ENCODE measurements at regions not wholly inside any gene's neighbourhood (a gene's known extent, or its start where the extent isn't known, plus 50 kb on each side); places are given as distances from the start of the nearest gene placed in this dataset.

DNA sequence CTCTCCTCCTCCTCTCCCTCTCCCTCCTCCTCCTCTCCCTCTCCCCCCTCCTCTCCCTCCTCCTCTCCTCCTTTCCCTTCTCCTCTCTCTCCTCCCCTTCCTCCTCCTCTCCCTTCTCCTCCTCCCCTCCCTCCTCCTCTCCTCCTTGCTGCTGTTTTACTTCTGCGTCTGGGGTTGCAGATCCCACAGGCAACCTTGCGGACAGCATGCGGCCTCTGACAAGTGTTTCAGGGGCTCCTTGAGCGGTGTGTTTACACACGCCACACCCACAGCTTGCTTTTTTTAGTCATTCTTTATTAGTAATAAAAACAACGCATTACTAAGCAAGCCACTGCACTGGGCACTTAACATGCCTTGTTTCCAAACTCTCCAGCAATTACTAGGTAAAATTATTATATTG is 81.9 kb downstream of the TFAP2C start:
- no peaks in the 10 kb centered on the region for H4K20me1 ChIP-seq (ENCODE audit: insufficient read depth, low read length)
- H3K4me1 ChIP-seq (ENCODE audit: insufficient read depth, low read length, severe bottlenecking), result no peaks in the 10 kb centered on the region
- no peak for TF ChIP-seq EZH2 (IDR thresholded peaks at IDR 0.05; ENCODE audit: borderline replicate concordance, low read length)
- TF ChIP-seq, protein P1, sequence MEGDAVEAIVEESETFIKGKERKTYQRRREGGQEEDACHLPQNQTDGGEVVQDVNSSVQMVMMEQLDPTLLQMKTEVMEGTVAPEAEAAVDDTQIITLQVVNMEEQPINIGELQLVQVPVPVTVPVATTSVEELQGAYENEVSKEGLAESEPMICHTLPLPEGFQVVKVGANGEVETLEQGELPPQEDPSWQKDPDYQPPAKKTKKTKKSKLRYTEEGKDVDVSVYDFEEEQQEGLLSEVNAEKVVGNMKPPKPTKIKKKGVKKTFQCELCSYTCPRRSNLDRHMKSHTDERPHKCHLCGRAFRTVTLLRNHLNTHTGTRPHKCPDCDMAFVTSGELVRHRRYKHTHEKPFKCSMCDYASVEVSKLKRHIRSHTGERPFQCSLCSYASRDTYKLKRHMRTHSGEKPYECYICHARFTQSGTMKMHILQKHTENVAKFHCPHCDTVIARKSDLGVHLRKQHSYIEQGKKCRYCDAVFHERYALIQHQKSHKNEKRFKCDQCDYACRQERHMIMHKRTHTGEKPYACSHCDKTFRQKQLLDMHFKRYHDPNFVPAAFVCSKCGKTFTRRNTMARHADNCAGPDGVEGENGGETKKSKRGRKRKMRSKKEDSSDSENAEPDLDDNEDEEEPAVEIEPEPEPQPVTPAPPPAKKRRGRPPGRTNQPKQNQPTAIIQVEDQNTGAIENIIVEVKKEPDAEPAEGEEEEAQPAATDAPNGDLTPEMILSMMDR (IDR thresholded peaks at IDR 0.05; ENCODE audit: low read length), result no peak
- H3K27ac ChIP-seq (ENCODE audit: low read depth, low read length, poor library complexity, severe bottlenecking), result no peak overlapping the region
- no peak overlapping the region for H3K9ac ChIP-seq (ENCODE audit: low read length)
- no peaks in the 10 kb centered on the region; the same call in 1 of the 2 replicates for H3K27me3 ChIP-seq (ENCODE audit: insufficient read depth, low read length)
- no peak overlapping the region for H2AFZ ChIP-seq (ENCODE audit: low read length)
- H3K9me2 ChIP-seq (ENCODE audit: low read depth, low read length), result no peaks in the 10 kb centered on the region
- H3K9me3 ChIP-seq (ENCODE audit: low read length), result no peaks in the 10 kb centered on the region
- no peaks in the 10 kb centered on the region for H3K79me2 ChIP-seq (ENCODE audit: insufficient read depth, low read length)
- no peak overlapping the region for H3K4me3 ChIP-seq (ENCODE audit: low read depth, low read length, poor library complexity, severe bottlenecking)
- no peaks in the 10 kb centered on the region for H3K36me3 ChIP-seq (ENCODE audit: insufficient read depth, low read length)
- no peaks in the 10 kb centered on the region for H3F3A ChIP-seq (ENCODE audit: insufficient read depth, low read length)
- no peak overlapping the region for H3K4me2 ChIP-seq (ENCODE audit: low read length)

DNA sequence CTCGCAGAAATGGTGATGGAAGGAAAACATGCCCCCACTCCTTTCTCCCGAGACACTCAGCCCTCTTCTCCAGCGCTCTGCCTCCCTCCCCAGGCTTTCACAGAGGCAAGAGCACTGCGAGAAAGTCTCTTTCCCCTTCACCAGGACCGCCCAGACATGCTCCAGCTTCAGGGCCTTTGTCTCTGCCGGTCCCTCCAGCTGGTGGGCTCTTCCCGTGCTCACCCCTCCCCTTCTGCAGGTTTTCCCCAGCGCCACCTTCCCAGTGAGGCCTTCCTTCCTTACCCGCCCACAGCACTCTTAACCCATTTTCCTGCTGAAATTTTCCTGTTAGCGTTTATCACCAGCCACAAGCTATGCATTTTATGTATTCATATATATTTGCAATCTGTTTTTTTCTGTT is 86.2 kb downstream of the TFAP2C start:
- H3K36me3 ChIP-seq (ENCODE audit: insufficient read depth, low read length), result no peaks in the 10 kb centered on the region
- no peaks in the 10 kb centered on the region for H3K79me2 ChIP-seq (ENCODE audit: insufficient read depth, low read length)
- H3K27me3 ChIP-seq (ENCODE audit: insufficient read depth, low read length), result no peaks in the 10 kb centered on the region; the same call in 1 of the 2 replicates
- H3K4me3 ChIP-seq (ENCODE audit: low read depth, low read length, poor library complexity, severe bottlenecking), result no peak overlapping the region
- H4K20me1 ChIP-seq (ENCODE audit: insufficient read depth, low read length), result no peaks in the 10 kb centered on the region
- no peak overlapping the region for H2AFZ ChIP-seq (ENCODE audit: low read length)
- no peaks in the 10 kb centered on the region for H3K9me2 ChIP-seq (ENCODE audit: low read depth, low read length)
- TF ChIP-seq EZH2 (IDR thresholded peaks at IDR 0.05; ENCODE audit: borderline replicate concordance, low read length), result no peak
- TF ChIP-seq, protein P1 (IDR thresholded peaks at IDR 0.05; ENCODE audit: low read length), result no peak
- no peak overlapping the region for H3K9ac ChIP-seq (ENCODE audit: low read length)
- H3K4me2 ChIP-seq (ENCODE audit: low read length), result no peak overlapping the region
- H3K9me3 ChIP-seq (ENCODE audit: low read length), result no peaks in the 10 kb centered on the region
- no peaks in the 10 kb centered on the region for H3F3A ChIP-seq (ENCODE audit: insufficient read depth, low read length)
- no peak overlapping the region for H3K27ac ChIP-seq (ENCODE audit: low read depth, low read length, poor library complexity, severe bottlenecking)
- no peaks in the 10 kb centered on the region for H3K4me1 ChIP-seq (ENCODE audit: insufficient read depth, low read length, severe bottlenecking)

DNA sequence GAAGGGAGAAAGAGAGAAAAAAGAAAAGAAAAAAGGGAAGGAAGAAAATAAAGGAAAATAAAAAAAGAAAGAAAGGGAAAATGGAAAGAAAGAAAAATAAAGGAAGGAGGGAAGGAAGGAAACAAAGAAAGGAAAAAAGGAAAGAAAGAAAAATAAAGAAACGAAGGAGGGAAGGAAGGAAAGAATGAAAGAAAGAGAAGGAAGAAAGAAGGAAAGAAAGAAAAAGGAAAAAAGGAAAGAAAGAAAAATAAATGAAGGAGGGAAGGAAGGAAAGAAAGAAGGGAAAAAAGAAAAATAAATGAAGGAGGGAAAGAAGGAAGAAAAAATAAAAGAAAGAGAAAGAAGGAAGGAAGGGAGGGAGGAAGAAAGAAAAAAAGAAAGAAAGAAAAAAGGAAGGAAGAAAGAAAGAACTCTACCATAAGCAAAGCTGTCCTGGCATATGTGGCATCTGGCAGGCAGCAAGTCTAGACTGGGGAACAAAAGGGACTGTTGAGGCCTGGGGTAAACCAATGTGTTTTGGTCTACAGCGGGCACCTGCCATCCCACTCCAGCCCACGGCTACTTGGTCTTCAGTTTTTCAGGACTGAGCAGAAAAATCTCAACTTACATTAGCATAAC is 86.9 kb downstream of the TFAP2C start:
- Histone ChIP-seq H3K36me3 (ENCODE audit: insufficient read depth, low read length) (no peaks in the 10 kb centered on the region), H2AFZ (ENCODE audit: low read length) (no peak overlapping the region), H3K9ac (ENCODE audit: low read length) (no peak overlapping the region), H3K4me1 (ENCODE audit: insufficient read depth, low read length, severe bottlenecking) (no peaks in the 10 kb centered on the region), H3K4me3 (ENCODE audit: low read depth, low read length, poor library complexity, severe bottlenecking) (no peak overlapping the region), H3K9me2 (ENCODE audit: low read depth, low read length) (no peaks in the 10 kb centered on the region), H4K20me1 (ENCODE audit: insufficient read depth, low read length) (no peaks in the 10 kb centered on the region), H3F3A (ENCODE audit: insufficient read depth, low read length) (no peaks in the 10 kb centered on the region), H3K27me3 (ENCODE audit: insufficient read depth, low read length) (no peaks in the 10 kb centered on the region; the same call in 1 of the 2 replicates), H3K79me2 (ENCODE audit: insufficient read depth, low read length) (no peaks in the 10 kb centered on the region), H3K27ac (ENCODE audit: low read depth, low read length, poor library complexity, severe bottlenecking) (no peak overlapping the region), H3K4me2 (ENCODE audit: low read length) (no peak overlapping the region), H3K9me3 (ENCODE audit: low read length) (no peaks in the 10 kb centered on the region)
- TF ChIP-seq, protein P1 (IDR thresholded peaks at IDR 0.05; ENCODE audit: low read length), result no peak
